Caco-2 (cell line): ENCODE measurements at regions not wholly inside any gene's neighbourhood (a gene's known extent, or its start where the extent isn't known, plus 50 kb on each side); places are given as distances from the start of the nearest gene placed in this dataset.

Source experiments
- BruUV-seq: library from RNA; stranded (reverse); fragments of 400-500 nt; replicated peaks from 2 replicates; lab custom pipeline; 2021; lab: Mats Ljungman, UMichigan
- CTCF ChIA-PET: fragments of 300-600 bp; sonication (Branson Sonifier 250); formaldehyde crosslinking; loops from one replicate; lab custom pipeline; 2022; ENCODE audit warnings: antibody characterized with exemption; lab: Charles Lee
- POLR2A ChIA-PET: fragments of 300-600 bp; sonication (Branson Sonifier 250); formaldehyde crosslinking; loops from one replicate; lab custom pipeline; 2022; ENCODE audit warnings: antibody characterized with exemption; lab: Charles Lee
- DNase-seq, 2 experiments: peaks; one replicate each; pipeline versions ENCODE4 v3.0.0 to v3.0.0-alpha.2; 2020 to 2022
- H3K27me3 ChIP-seq: replicated peaks from 2 replicates; pipeline ENCODE4 v1.6.0; 2011; ENCODE audit warnings: low read length; ENCODE audit not compliant: control insufficient read depth, insufficient read depth
- H3K36me3 ChIP-seq: 2 replicates; pipeline ENCODE4 v1.5.1; 2011; ENCODE audit warnings: low read length; ENCODE audit not compliant: control insufficient read depth, insufficient read depth
- H3K4me1 ChIP-seq: fragments of 250-450 bp; sonication (Bioruptor Pico); 2 replicates; pipeline ENCODE4 v1.5.1; 2020; ENCODE audit warnings: mild to moderate bottlenecking
- H3K4me3 ChIP-seq: 2 replicates; pipeline ENCODE4 v1.5.1; 2011; ENCODE audit warnings: low read depth, mild to moderate bottlenecking, control low read depth, low read length
- H3K9me3 ChIP-seq: fragments of 250-450 bp; sonication (Bioruptor Pico); 2 replicates; pipeline ENCODE4 v1.5.1; 2020; ENCODE audit warnings: mild to moderate bottlenecking, moderate library complexity
- H3K27ac Mint-ChIP-seq: one replicate; pipeline ENCODE4 v1.8.0; 2022; ENCODE audit warnings: mixed read lengths; ENCODE audit not compliant: unreplicated experiment
- H3K27me3 Mint-ChIP-seq: one replicate; pipeline ENCODE4 v1.8.0; 2022; ENCODE audit warnings: mixed read lengths; ENCODE audit not compliant: insufficient read depth, unreplicated experiment
- H3K36me3 Mint-ChIP-seq: one replicate; pipeline ENCODE4 v1.8.0; 2022; ENCODE audit warnings: mild to moderate bottlenecking, mixed read lengths; ENCODE audit not compliant: insufficient read depth, unreplicated experiment
- H3K4me1 Mint-ChIP-seq: one replicate; pipeline ENCODE4 v1.8.0; 2022; ENCODE audit warnings: low read depth, mixed read lengths; ENCODE audit not compliant: unreplicated experiment
- H3K4me3 Mint-ChIP-seq: one replicate; pipeline ENCODE4 v1.8.0; 2022; ENCODE audit warnings: mild to moderate bottlenecking, moderate library complexity, mixed read lengths; ENCODE audit not compliant: unreplicated experiment
- H3K9me3 Mint-ChIP-seq: one replicate; pipeline ENCODE4 v1.8.0; 2022; ENCODE audit warnings: mixed read lengths; ENCODE audit not compliant: unreplicated experiment
- CTCF ChIP-seq, 2 experiments: fragments of 200-600 bp in 1 of 2; IDR thresholded peaks; 1 replicate in 1 of 2; 2 replicates in 1 of 2; pipeline versions ENCODE4 v1.5.1 to v1.8.0; 2011 to 2022; ENCODE audit warnings: antibody characterized with exemption in 1 of 2, control low read depth in 1 of 2, inconsistent platforms in 1 of 2, low read depth in 1 of 2, low read length in 1 of 2, mild to moderate bottlenecking in 1 of 2, moderate library complexity in 1 of 2; ENCODE audit not compliant: insufficient read depth in 1 of 2, severe bottlenecking in 1 of 2, unreplicated experiment in 1 of 2
- intact Hi-C: fragments of 100-400 bp; cut with micrococcal nuclease; formaldehyde crosslinking; loops from one replicate; pipeline ENCODE4 v1.10.0; 2022; ENCODE audit not compliant: unreplicated experiment

GRCh38 chr9:129358621-129359154, 180.6 kb upstream of the IER5L start:
- Histone ChIP-seq H3K4me3 (no peak overlapping the region), H3K9me3 (peaks cover 9% of the 10 kb centered on the region), H3K27me3 (no peaks in the 10 kb centered on the region), H3K4me1 (peaks cover 5% of the 10 kb centered on the region), H3K36me3 (no peaks in the 10 kb centered on the region)
- CTCF ChIA-PET, result no interaction called here
- Mint-ChIP-seq H3K27ac (no peak overlapping the region), H3K27me3 (no peaks in the 10 kb centered on the region), H3K4me3 (no peak overlapping the region), H3K4me1 (peaks cover 6% of the 10 kb centered on the region), H3K9me3 (no peaks in the 10 kb centered on the region), H3K36me3 (peaks cover 15% of the 10 kb centered on the region)
- BruUV-seq, result no TSS peak
- POLR2A ChIA-PET, result no interaction called here
- no peak for TF ChIP-seq CTCF (IDR thresholded peaks at IDR 0.05; ENCODE audit: insufficient read depth in 1 of 2, low read depth in 1 of 2, low read length in 1 of 2, severe bottlenecking in 1 of 2, unreplicated experiment in 1 of 2)
- intact Hi-C loops, result no loop called here
- no peak for DNase-seq

- H3K9me3 Mint-ChIP-seq, result no peaks in the 10 kb centered on the region
- H3K27me3 ChIP-seq, result no peaks in the 10 kb centered on the region
- CTCF ChIA-PET, result interaction anchor here (0.6 kb wide), 1 partner anchor 265 kb away, joined by 3 read pairs; no protein-coding TSS in a partner anchor
- H3K27me3 Mint-ChIP-seq, result no peaks in the 10 kb centered on the region
- H3K4me1 Mint-ChIP-seq, result peaks cover 6% of the 10 kb centered on the region
- H3K9me3 ChIP-seq, result peaks cover 9% of the 10 kb centered on the region
- peaks cover 5% of the 10 kb centered on the region for H3K4me1 ChIP-seq
- POLR2A ChIA-PET, result no interaction called here
- no peaks in the 10 kb centered on the region for H3K36me3 ChIP-seq
- DNase-seq, result no peak
- no peak for TF ChIP-seq CTCF (IDR thresholded peaks at IDR 0.05; ENCODE audit: insufficient read depth in 1 of 2, low read depth in 1 of 2, low read length in 1 of 2, severe bottlenecking in 1 of 2, unreplicated experiment in 1 of 2)
- H3K4me3 Mint-ChIP-seq, result no peak overlapping the region
- peaks cover 15% of the 10 kb centered on the region for H3K36me3 Mint-ChIP-seq
- H3K27ac Mint-ChIP-seq, result no peak overlapping the region
- H3K4me3 ChIP-seq, result no peak overlapping the region
- BruUV-seq, result no TSS peak
- intact Hi-C loops, result no loop called here
These were observed 179.7 kb upstream of the IER5L start for GRCh38 chr9:129357773-129358245.

- DNase-seq, result no peak
- Mint-ChIP-seq H3K27me3 (no peaks in the 10 kb centered on the region), H3K27ac (no peak overlapping the region), H3K4me3 (no peak overlapping the region), H3K36me3 (peaks cover 10% of the 10 kb centered on the region), H3K4me1 (peaks cover 3% of the 10 kb centered on the region), H3K9me3 (no peaks in the 10 kb centered on the region)
- TF ChIP-seq CTCF (IDR thresholded peaks at IDR 0.05; ENCODE audit: insufficient read depth in 1 of 2, low read depth in 1 of 2, low read length in 1 of 2, severe bottlenecking in 1 of 2, unreplicated experiment in 1 of 2), result no peak
- intact Hi-C loops, result no loop called here
- Histone ChIP-seq H3K27me3 (no peaks in the 10 kb centered on the region), H3K4me3 (no peak overlapping the region), H3K9me3 (peaks cover 9% of the 10 kb centered on the region), H3K4me1 (no peaks in the 10 kb centered on the region), H3K36me3 (no peaks in the 10 kb centered on the region)
- ChIA-PET POLR2A (no interaction called here), CTCF (no interaction called here)
- BruUV-seq, result no TSS peak
These were observed 179.1 kb upstream of the IER5L start for GRCh38 chr9:129356871-129357772.
